Lower lobe of right lung (tissue), 2 donors: ENCODE measurements at regions not wholly inside any gene's neighbourhood (a gene's known extent, or its start where the extent isn't known, plus 50 kb on each side); places are given as distances from the start of the nearest gene placed in this dataset.

Experiments used
- ATAC-seq, 2 donors: fragments of 200-7000 bp; cut with Tn5 transposase; one replicate each; pipeline ENCODE4 v1.9.1; 2020 to 2022; ENCODE audit warnings: mild to moderate bottlenecking in 2 of 2, moderate library complexity in 2 of 2
- DNase-seq: peaks from one replicate; pipeline ENCODE4 v3.0.0-alpha.2; 2020
- H3K27ac ChIP-seq: fragments of 200-600 bp; one replicate; pipeline ENCODE4 v1.8.0; 2022
- H3K27me3 ChIP-seq: fragments of 200-600 bp; one replicate; pipeline ENCODE4 v1.8.0; 2022; ENCODE audit warnings: low read depth
- H3K36me3 ChIP-seq: fragments of 200-600 bp; one replicate; pipeline ENCODE4 v1.8.0; 2022; ENCODE audit warnings: mild to moderate bottlenecking
- H3K4me1 ChIP-seq: fragments of 200-600 bp; one replicate; pipeline ENCODE4 v1.8.0; 2022
- H3K4me3 ChIP-seq: fragments of 200-600 bp; one replicate; pipeline ENCODE4 v1.8.0; 2022; ENCODE audit warnings: mild to moderate bottlenecking
- H3K9me3 ChIP-seq: fragments of 200-600 bp; one replicate; pipeline ENCODE4 v1.8.0; 2022
- intact Hi-C: fragments of 100-400 bp; cut with DNase I; formaldehyde crosslinking; loops from one replicate; pipeline ENCODE4 v1.11.0; 2022
- TF ChIP-seq, protein P1 (sequence below): fragments of 200-600 bp; IDR thresholded peaks from one replicate; pipeline ENCODE4 v1.8.0; 2022; ENCODE audit warnings: antibody characterized with exemption, mild to moderate bottlenecking
- donor health status: DM: no; HTN: yes; CAD: no; lungs with severe emphysema.

DNA sequence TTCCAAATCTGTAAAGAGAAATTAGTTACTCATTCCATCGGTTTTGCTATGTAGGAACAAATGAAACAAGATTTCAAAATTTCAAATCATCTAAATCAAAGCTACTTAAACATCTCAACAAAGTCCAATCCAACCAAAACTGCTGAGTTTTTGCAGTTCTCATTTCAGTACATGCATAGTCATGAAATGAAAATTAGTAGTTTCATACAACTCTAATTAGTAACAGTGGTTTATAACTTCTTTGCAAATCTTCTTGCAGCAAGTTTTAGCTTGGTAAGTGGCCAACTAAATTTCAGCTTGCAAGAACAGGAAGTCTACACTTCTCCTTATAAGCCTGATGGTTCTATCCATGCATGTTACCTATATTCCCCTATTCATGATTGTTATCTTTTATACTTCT lies 75.6 kb downstream of the SPRY2 start:
- Histone ChIP-seq H3K4me3 (no peak overlapping the region), H3K27ac (no peak overlapping the region), H3K4me1 (no peaks in the 10 kb centered on the region), H3K9me3 (no peaks in the 10 kb centered on the region), H3K27me3 (no peaks in the 10 kb centered on the region), H3K36me3 (no peaks in the 10 kb centered on the region)
- DNase-seq (no peak), ATAC-seq (no peak)
- TF ChIP-seq, protein P1, sequence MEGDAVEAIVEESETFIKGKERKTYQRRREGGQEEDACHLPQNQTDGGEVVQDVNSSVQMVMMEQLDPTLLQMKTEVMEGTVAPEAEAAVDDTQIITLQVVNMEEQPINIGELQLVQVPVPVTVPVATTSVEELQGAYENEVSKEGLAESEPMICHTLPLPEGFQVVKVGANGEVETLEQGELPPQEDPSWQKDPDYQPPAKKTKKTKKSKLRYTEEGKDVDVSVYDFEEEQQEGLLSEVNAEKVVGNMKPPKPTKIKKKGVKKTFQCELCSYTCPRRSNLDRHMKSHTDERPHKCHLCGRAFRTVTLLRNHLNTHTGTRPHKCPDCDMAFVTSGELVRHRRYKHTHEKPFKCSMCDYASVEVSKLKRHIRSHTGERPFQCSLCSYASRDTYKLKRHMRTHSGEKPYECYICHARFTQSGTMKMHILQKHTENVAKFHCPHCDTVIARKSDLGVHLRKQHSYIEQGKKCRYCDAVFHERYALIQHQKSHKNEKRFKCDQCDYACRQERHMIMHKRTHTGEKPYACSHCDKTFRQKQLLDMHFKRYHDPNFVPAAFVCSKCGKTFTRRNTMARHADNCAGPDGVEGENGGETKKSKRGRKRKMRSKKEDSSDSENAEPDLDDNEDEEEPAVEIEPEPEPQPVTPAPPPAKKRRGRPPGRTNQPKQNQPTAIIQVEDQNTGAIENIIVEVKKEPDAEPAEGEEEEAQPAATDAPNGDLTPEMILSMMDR = no peak
- intact Hi-C loops = no loop called here

DNA sequence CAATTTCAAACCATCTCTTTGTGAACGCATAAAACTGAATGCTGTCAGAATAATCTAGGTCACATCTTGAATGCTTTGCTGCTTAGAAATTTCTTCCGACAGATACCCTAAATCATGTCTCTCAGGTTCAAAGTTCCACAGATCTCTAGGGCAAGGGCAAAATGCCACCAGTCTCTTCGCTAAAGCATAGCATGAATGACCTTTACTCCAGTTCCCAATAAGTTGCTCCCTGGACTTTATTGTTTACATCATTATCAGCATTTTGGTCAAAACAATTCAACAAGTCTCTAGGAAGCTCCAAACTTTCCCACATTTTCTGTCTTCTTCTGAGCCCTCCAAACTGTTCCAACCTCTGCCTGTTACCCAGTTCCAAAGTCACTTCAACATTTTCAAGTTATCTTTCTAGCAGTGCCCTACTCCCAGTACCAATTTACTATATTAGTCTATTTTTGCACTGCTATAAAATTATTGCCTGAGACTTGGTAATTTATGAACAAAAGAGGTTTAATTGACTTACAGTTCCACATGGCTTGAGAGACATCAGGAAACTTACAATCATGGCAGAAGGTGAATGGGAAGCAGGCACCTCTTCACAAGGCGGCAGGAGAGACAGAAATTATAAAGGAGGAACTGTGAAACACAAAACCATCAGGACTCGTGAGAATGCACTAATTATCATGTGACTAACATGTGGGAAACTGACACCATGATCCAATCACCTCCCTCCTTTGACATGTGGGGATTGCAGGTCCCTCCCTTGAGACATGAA lies 77.0 kb downstream of the SPRY2 start:
- H3K27me3 ChIP-seq = no peaks in the 10 kb centered on the region
- no peak overlapping the region for H3K27ac ChIP-seq
- H3K36me3 ChIP-seq = no peaks in the 10 kb centered on the region
- ATAC-seq (no peak), DNase-seq (no peak)
- no peak overlapping the region for H3K4me3 ChIP-seq
- TF ChIP-seq, protein P1 = no peak
- no peaks in the 10 kb centered on the region for H3K9me3 ChIP-seq
- no peaks in the 10 kb centered on the region for H3K4me1 ChIP-seq
- intact Hi-C loops = no loop called here

DNA sequence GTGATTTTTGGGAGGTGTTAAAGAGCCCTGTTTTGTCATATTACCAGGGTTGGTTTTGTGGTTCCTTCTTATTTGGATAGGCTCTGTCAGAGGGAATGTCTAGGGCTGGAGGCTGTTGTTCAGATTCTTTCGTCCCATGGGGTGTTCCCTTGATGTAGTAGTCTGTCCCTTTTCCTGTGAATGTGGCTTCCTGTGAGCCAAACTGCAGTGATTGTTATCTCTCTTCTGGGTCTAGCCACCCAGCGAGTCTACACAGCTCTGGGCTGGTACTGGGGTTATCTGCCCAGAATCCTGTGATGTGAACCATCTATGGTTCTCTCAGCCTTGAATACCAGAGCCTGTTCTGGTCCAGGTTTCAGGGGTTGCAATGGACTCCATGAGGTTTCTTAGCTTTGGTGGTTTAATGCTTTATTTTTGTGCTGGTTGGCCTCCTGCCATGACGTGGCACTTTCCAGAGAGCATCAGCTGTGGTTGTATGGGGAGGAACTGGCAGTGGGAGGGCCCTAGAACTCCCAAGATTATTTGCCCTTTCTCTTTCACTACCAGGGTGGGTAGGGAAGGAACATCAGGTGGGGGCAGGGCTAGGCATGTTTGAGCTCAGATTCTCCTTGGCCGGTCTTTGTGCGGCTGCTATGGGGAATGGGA lies 78.8 kb downstream of the SPRY2 start:
- Histone ChIP-seq H3K4me1 (no peaks in the 10 kb centered on the region), H3K36me3 (no peaks in the 10 kb centered on the region), H3K4me3 (no peak overlapping the region), H3K27me3 (no peaks in the 10 kb centered on the region), H3K9me3 (no peaks in the 10 kb centered on the region), H3K27ac (no peak overlapping the region)
- ATAC-seq (no peak), DNase-seq (no peak)
- intact Hi-C loops = no loop called here
- TF ChIP-seq, protein P1 = no peak

DNA sequence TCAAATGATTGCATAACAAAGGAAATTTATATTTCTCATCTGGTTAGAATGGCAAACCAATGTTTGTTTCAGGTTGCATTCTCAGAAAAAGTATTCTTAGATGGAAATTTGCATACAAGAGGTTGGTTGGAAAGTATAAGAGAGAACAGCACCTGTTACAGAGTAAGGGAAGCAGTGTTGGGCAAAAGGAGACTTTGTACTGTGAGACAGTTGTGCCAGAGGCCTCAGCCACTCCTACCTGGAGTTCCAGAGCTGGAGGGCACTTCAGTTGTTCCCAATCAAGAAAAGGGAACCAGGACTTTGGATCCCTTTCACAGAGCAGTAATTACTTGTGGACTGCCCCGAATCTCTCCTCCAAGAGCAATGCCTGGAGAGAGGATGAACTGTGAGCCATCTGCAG lies 81.8 kb downstream of the SPRY2 start:
- Histone ChIP-seq H3K27me3 (no peaks in the 10 kb centered on the region), H3K27ac (no peak overlapping the region), H3K4me1 (no peaks in the 10 kb centered on the region), H3K36me3 (no peaks in the 10 kb centered on the region), H3K9me3 (no peaks in the 10 kb centered on the region), H3K4me3 (no peak overlapping the region)
- intact Hi-C loops = no loop called here
- ATAC-seq (no peak), DNase-seq (no peak)
- TF ChIP-seq, protein P1 = no peak

DNA sequence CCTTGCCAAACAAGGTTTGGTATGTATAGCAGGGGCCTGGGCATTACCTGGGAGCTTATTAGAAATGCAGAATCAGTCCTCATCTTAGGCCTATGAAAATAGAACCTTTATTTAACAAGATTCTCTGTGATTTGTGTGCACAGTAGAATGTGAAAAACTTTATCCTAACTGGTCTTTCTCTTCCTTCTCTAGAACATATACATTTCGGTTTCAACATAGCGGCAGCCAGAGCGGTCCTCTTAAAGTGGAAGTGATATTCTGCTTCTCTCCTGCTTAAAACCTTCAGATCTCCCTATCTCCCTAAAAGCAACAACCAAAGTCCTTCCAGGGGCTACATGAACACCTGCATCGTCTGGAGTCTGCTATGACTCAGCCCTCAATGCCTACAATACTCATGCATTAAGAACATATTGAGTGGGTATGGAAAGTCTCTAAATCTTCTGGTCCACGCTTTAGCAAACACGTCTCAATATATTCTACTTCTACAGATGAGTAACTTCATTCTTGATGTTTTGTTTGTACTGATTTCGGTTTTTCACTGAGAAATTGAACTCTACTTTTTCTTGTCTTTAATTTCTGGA lies 84.5 kb downstream of the SPRY2 start:
- H3K27me3 ChIP-seq = no peaks in the 10 kb centered on the region
- H3K27ac ChIP-seq = no peak overlapping the region
- H3K36me3 ChIP-seq = no peaks in the 10 kb centered on the region
- no peaks in the 10 kb centered on the region for H3K4me1 ChIP-seq
- no peak for ATAC-seq
- TF ChIP-seq, protein P1 = no peak
- DNase-seq = no peak
- H3K9me3 ChIP-seq = no peaks in the 10 kb centered on the region
- no peak overlapping the region for H3K4me3 ChIP-seq
- intact Hi-C loops = no loop called here
